GM21529 (cell line): ENCODE measurements at regions not wholly inside any gene's neighbourhood (a gene's known extent, or its start where the extent isn't known, plus 50 kb on each side); places are given as distances from the start of the nearest gene placed in this dataset.
"Not testable (repeated sequence)": the region's sequence is repeated elsewhere in the genome, so short reads cannot be mapped to it uniquely, and the experiment has no call there.

Source experiments
- ATAC-seq: cut with Tn5 transposase; IDR thresholded peaks from one replicate; pipeline ENCODE4 v1.9.1; 2021; ENCODE audit not compliant: unreplicated experiment

DNA sequence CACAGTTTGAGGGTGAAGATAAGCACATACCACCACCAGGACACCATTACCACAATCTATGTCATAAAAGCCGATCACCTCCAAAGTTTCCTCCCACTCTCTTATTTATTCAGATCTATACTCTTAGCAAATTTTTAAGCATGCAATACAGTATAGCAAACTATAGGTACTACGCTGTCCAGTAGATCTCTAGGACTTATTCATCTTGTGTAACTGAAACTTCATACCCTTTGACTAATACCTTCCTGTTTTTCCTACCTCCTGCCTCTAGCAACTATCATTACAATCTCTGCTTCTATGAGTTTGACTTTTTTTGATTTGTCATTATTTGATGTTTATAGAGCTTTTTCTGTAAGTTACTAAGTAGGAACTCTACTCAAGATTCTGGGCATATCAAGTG is 84.5 kb upstream of the MANSC4 start:
- no peak for ATAC-seq

- ATAC-seq: no peak
These were observed 83.8 kb upstream of the MANSC4 start for GRCh38 chr12:27863839-27864238.

DNA sequence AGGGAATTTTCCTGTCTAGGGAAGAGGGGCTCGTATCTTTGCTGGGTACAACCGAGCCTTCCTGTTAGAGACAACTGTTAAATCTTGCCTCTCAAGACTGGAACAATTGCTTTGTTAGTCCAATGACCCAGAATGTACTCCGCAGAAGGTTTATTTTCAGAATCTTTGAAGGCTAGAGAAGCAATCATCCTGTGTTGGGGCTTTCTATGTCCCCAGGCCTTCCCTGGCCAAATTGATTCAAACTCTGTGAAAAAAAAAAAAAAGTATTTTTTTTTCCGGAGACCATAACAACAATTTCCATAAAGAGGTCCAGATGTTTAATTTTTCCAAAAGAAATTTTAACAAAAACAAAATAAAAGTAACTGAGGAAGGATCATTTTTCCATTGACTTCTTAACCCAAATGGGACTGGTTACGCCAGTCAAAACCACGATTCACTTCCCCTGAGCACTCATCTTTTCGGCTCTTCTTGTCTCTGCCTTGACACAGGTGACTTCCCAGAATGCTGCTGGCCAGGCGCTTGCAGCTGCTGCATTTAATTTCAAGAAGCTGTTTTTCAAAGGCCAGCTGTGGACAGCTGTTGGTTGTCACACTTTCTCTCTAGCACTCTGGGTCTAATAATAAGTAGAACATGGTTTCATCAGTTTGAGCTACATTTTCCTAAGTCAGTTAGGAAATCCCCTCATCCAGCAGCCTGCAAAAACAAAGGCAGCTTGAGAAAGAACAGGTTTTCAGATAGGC is 81.6 kb upstream of the MANSC4 start:
- ATAC-seq: peak; percentile 74

DNA sequence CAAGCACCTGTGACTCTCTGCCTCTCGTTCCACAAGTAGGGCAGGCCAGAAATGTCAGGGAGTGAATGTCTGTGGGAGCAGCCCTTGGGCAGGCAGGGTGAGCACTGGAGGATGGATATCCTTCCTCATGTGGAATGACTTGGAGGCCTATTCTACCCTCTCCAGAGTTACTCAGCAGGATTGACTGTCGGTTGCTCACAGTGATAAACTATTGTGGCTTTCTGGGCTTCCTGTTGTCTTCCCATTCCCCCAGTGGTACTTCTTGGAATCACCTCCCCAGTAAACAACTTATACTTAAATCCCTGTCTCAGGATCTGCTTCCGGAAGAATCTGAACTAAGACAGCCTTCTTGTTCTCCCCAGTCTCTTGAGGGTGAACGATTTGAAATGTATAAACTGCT is 79.6 kb upstream of the MANSC4 start:
- ATAC-seq: no peak

DNA sequence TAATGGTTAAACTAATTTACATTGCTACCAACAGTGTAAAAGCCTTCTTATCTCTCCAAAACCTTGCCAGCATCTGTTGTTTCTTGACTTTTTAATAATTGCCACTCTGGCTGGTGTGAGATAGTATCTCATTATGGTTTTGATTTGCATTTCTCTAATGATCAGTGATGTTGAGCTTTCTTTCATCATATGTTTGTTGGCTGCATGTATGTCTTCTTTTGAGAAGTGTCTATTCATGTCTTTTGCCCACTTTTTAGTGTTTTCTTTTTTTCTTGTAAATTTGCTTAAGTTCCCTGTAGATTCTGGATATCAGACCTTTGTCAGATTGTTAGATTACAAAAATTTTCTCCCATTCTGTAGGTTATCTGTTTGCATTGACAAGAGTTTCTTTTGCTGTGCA is 77.0 kb upstream of the MANSC4 start:
- ATAC-seq: not testable (repeated sequence)

- ATAC-seq: no peak
These were observed 72.7 kb upstream of the MANSC4 start for GRCh38 chr12:27852742-27853141.
